ENCODE measurements at regions not wholly inside any gene's neighbourhood (a gene's known extent, or its start where the extent isn't known, plus 50 kb on each side); places are given as distances from the start of the nearest gene placed in this dataset.

GRCh38 chr3:31116651-31117050 is 222.2 kb upstream of the GADL1 start:
- no peak for ATAC-seq
- H3K4me1 ChIP-seq: no peaks in the 10 kb centered on the region
- WGBS, 2 donors (ENCODE audit: low coverage in 1 of 2): no CpG with 5 or more reads among the region's 2 CpGs
- no peaks in the 10 kb centered on the region for H3K36me3 ChIP-seq
- H3K27ac ChIP-seq: no peak overlapping the region
- no peaks in the 10 kb centered on the region for H3K27me3 ChIP-seq
- no peak overlapping the region for H3K4me3 ChIP-seq
- TF ChIP-seq CTCF (IDR thresholded peaks at IDR 0.05) (no peak), EP300 (IDR thresholded peaks at IDR 0.05) (no peak), POLR2AphosphoS5 (IDR thresholded peaks at IDR 0.05) (no peak), POLR2A (IDR thresholded peaks at IDR 0.05) (no peak)
- H3K9me3 ChIP-seq: no peaks in the 10 kb centered on the region

GRCh38 chr3:31117854-31118253 is 223.4 kb upstream of the GADL1 start:
- no peak for ATAC-seq
- Histone ChIP-seq H3K36me3 (no peaks in the 10 kb centered on the region), H3K9me3 (no peaks in the 10 kb centered on the region), H3K4me1 (no peaks in the 10 kb centered on the region), H3K27ac (no peak overlapping the region), H3K4me3 (no peak overlapping the region), H3K27me3 (no peaks in the 10 kb centered on the region)
- no peak for TF ChIP-seq EP300 (IDR thresholded peaks at IDR 0.05)
- TF ChIP-seq CTCF (IDR thresholded peaks at IDR 0.05): no peak
- TF ChIP-seq POLR2A (IDR thresholded peaks at IDR 0.05): no peak
- TF ChIP-seq POLR2AphosphoS5 (IDR thresholded peaks at IDR 0.05): no peak
- 75 to 78% methylated on average over 1 to 2 of the region's 2 CpGs for WGBS, 2 donors (ENCODE audit: low coverage in 1 of 2)

- H3K4me1 ChIP-seq: no peaks in the 10 kb centered on the region
- no peak overlapping the region for H3K4me3 ChIP-seq
- WGBS, 2 donors (ENCODE audit: low coverage in 1 of 2): 91 to 100% methylated on average over 1 of the region's 1 CpG
- no peaks in the 10 kb centered on the region for H3K27me3 ChIP-seq
- ATAC-seq: no peak
- H3K36me3 ChIP-seq: no peaks in the 10 kb centered on the region
- TF ChIP-seq POLR2A (IDR thresholded peaks at IDR 0.05) (no peak), POLR2AphosphoS5 (IDR thresholded peaks at IDR 0.05) (no peak)
- no peak overlapping the region for H3K27ac ChIP-seq
- peaks cover 0 to 13% (median 0%) of the 10 kb centered on the region in 3 donors for H3K9me3 ChIP-seq
Observed at GRCh38 chr3:31124373-31124772, 229.9 kb upstream of the GADL1 start.

GRCh38 chr3:31125413-31126020 is 231.1 kb upstream of the GADL1 start:
- no peaks in the 10 kb centered on the region for H3K27me3 ChIP-seq
- H3K36me3 ChIP-seq: no peaks in the 10 kb centered on the region
- ATAC-seq: no peak
- peaks cover 0 to 13% (median 0%) of the 10 kb centered on the region in 3 donors for H3K9me3 ChIP-seq
- no peak for TF ChIP-seq CTCF (IDR thresholded peaks at IDR 0.05)
- TF ChIP-seq POLR2AphosphoS5 (IDR thresholded peaks at IDR 0.05): no peak
- TF ChIP-seq POLR2A (IDR thresholded peaks at IDR 0.05): no peak
- 90 to 97% methylated on average over 2 to 3 of the region's 4 CpGs for WGBS, 2 donors (ENCODE audit: low coverage in 1 of 2)
- H3K4me3 ChIP-seq: no peak overlapping the region
- no peaks in the 10 kb centered on the region for H3K4me1 ChIP-seq
- no peak overlapping the region for H3K27ac ChIP-seq

- H3K27ac ChIP-seq: no peak overlapping the region
- no peak for TF ChIP-seq EP300 (IDR thresholded peaks at IDR 0.05)
- no peak for TF ChIP-seq POLR2A (IDR thresholded peaks at IDR 0.05)
- TF ChIP-seq POLR2AphosphoS5 (IDR thresholded peaks at IDR 0.05): no peak
- TF ChIP-seq CTCF (IDR thresholded peaks at IDR 0.05): no peak
- H3K9me3 ChIP-seq: peaks cover 0 to 11% (median 0%) of the 10 kb centered on the region in 3 donors
- H3K4me3 ChIP-seq: no peak overlapping the region
- H3K36me3 ChIP-seq: no peaks in the 10 kb centered on the region
- no peak for ATAC-seq
- no peaks in the 10 kb centered on the region for H3K27me3 ChIP-seq
- no peaks in the 10 kb centered on the region for H3K4me1 ChIP-seq
- 96 to 100% methylated on average over 1 to 2 of the region's 2 CpGs for whole genome bisulfite sequencing, 2 donors (ENCODE audit: low coverage in 1 of 2)
Observed at GRCh38 chr3:31129241-31129640, 234.8 kb upstream of the GADL1 start.
